IPS DF 4.7 (cell line): ENCODE measurements at regions not wholly inside any gene's neighbourhood (a gene's known extent, or its start where the extent isn't known, plus 50 kb on each side); places are given as distances from the start of the nearest gene placed in this dataset.
"Not testable (repeated sequence)": the region's sequence is repeated elsewhere in the genome, so short reads cannot be mapped to it uniquely, and the experiment has no call there.

Experiments used
- DNase-seq: peaks from one replicate; pipeline ENCODE4 v3.0.0-alpha.2; 2013; ENCODE audit warnings: low spot score; ENCODE audit errors: extremely low read depth

DNA sequence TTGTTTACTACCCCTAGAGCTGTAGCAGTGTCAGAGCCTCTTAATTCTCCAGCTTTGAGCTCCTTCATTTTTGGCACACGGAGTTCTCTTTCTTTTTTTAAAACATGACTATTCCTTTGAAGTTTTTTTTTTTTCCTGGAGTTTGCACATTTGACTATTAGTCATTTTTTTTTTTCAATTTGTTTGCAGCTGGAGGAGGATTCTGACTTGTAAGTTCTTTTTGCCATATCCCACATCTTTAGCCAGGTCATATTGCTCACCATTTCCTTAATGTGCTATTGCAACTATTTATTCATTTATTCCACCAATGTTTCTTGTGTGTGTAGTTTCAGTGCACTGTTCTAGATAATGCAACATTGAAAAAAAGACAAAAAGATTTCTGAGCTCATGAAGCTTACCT, 166.3 kb upstream of the ARHGAP20 start:
- DNase-seq: no peak

DNA sequence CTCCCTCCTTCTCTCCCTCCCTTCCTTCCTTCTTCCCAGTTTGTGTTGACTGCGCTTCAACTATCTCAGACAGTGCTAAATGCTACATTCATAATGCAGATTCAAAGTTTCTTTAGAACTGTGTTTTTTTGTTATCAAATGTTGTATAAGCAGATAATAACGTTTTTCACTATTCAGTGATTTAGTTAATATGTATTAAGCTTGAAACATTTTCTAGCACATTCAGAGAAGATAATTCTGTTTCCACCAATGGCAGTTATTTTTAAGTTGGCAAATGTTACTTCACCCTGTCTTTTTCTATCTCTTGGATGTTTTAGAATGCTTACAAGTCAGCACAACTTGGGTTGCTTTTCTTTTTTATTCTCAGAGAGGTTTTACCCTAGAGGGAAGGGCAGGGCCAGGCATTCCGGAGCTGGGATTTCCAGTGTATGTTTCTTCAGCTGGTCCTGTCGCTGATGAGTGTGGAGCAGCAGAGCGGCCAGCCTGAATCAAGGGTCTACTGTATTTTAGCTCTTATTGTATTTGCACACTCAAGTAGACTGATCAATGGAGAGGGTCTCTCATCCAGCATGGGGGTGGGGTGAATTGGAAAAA, 162.3 kb upstream of the ARHGAP20 start:
- DNase-seq: no peak

DNA sequence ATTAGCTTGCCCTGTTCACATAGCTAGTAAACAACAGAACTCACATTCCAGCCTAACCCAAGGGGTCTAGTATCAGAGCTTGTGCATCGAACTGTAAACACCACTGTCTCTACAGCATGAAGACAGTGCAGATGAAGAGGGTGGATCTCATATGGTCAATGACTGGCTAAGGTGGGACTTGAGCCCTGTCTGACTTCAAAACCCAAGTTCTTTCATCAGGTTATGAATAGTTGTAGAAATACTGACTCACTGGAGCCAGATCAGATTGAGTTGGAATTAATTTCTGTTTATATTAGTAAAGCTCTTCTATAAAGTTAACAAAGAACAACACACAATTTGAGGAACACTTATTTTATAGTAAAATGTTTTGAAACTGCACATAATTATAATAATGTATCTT, 161.7 kb upstream of the ARHGAP20 start:
- no peak for DNase-seq

DNA sequence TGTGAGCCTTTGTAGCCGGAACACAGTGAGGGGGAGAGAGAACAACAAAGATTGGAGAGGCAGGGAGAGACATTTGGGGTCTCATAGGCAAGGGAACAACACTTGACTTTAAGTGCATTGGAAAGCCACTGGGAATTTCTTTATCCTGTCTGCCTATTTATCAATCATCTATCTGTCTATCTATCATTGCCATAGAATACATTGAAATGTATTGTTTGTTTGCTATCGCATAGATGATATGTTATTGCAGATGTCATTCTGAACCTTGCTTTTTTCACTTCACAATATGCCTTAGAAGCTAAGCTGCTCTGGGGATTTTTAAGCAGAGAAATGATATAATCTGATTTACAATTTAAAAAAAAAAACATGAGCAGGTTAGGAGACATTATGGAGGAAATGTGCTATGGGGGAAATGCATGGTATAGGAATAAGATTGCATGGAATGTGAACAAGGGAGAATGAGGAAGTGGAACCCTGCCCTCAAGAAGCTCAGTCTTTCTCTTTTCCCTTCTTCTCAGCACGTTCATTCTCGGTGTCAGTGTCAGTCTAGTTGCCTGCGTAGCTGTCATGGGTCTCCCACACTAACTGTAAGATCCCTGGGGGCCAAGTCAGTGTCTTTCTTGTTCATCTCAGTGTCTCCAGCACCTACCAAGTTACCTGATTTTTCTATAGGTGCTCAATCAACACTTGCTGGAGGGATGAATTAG, 158.7 kb upstream of the ARHGAP20 start:
- DNase-seq: no peak

DNA sequence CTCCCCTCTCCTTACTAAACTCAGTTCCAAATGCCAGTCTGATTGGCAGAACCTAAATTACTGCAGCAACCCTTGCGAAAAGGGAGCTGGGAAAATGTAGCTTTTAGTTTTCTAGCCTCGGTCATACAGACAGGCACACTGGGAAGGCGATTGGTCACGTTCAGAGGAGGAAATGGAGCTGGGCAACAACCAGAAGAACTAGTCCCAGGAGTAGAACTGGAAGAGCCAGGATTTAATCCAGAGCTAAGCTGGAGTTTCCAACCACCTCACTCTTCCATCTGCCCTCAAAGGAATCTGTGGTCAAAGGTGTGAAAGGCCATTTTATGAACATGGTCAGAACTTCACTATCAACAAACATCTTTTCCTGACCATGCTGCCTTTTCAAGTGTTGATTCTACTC, 155.7 kb upstream of the ARHGAP20 start:
- DNase-seq: no peak

DNA sequence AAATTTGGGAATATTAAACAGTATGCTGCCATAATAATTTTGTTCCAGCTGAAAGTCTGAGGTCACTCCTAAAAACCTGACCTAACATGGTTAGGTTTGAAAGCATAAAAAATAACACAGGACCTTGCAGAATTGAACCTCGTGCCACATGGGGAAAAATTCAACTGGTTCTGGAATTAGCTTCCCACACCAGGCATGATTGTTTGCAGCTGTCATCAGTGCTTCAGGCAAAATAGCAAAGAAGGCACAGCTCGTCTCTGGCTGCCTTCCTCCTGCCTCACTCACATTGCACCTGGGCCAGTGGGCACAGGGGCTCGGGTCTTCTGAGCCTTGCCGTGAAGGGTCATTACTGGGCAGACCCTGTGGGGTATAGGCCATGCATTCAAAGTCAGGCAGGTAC, 153.8 kb upstream of the ARHGAP20 start:
- no peak for DNase-seq

DNA sequence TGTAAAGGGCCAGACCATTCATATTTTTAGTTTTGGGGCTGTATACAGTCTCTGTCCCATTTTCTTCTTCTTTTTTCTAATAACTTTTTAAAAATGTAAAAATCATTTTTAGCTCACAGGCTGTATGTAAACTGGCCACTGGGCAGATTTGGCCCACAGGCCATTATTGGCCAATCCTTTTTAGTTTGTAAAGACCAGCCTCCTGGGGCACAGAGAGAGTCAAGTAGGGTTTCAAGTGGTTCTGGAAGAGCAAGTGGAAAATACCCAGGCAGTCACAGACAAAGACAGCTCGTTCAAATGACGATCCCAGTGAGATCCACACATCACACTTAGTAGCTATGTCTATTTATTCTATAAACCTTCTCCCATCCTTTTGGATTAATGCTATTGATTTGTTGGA, 150.2 kb upstream of the ARHGAP20 start:
- no peak for DNase-seq

DNA sequence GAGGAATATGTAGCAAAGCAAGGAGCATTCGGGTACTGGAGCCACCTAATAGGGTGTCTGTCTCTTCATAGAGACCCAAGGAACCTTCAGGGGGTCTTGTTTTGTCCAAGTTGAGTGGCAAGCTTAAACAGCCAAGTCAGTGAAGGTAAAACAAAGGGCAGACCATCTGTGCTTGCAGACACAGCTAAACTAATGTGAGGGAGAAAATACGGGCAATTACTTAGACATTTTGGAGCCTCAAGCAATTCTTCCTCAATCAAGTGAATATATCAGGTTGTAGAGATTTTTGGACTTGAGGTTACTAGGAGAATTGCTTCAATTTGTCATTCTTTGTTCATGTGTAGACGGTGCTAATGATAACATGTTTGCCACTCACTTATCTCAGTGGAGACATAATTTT, 148.2 kb upstream of the ARHGAP20 start:
- no peak for DNase-seq

DNA sequence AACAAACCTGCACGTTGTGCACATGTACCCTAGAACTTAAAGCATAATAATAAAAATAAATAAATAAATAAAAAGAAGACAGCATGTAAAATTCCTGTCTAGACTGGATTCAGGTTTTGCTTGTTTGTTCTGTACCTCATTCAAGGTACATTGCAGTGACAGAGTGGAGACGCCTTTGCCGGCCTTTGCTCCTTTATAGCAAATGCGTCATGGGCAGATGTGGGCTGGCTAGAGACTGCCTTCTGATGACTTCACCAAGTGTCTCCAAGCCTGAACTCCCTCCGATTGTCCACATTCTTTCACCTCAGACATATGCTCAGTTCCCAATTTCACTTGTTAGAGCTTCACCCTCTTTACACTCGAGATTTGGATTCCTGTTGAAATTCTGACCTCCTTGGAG, 147.8 kb upstream of the ARHGAP20 start:
- DNase-seq: no peak

DNA sequence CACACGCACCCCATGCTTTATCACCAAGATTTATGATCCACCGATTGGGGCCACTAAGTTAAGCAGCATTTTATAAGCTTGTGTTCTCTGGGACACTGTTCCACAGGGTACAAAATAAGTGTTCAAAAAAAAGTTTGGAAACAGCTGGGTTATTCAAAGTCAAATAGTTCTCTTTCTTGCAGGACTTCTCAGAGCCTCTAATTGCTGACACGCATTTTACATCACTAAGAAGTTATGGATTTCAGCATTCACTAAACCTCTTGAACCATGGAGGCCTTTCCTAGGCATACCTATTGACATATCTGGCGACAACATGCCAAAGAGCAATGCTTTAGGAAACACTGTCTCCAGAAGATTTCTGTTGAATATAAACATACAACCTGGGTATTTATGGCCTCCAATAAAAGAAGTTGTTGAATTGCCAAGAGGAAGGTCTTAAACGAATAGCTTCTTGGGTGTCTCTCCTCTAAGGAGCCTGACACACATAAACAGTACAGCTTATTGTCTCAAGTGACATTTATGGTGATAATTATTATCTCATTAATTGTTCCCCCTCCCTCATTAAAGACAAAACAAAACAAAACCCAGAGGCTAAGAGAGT, 147.1 kb upstream of the ARHGAP20 start:
- DNase-seq: no peak

DNA sequence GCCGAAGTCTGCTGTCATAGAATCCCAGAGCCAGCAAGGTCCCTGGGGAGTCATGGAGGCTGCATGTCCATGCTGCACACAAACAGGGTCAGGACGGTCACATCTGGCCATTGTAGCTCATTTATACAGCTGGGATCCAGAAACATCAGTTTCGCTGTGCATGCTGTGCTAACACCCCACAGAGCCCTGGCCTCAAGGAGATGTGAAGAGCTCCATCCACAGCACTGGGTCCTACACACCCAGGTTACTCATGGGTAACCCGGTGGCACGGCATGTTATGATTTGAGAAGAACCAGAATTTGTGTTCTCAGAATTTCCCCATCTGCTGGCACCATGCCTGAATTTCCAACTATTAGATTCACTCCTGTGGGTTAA, 146.3 kb upstream of the ARHGAP20 start:
- no peak for DNase-seq

DNA sequence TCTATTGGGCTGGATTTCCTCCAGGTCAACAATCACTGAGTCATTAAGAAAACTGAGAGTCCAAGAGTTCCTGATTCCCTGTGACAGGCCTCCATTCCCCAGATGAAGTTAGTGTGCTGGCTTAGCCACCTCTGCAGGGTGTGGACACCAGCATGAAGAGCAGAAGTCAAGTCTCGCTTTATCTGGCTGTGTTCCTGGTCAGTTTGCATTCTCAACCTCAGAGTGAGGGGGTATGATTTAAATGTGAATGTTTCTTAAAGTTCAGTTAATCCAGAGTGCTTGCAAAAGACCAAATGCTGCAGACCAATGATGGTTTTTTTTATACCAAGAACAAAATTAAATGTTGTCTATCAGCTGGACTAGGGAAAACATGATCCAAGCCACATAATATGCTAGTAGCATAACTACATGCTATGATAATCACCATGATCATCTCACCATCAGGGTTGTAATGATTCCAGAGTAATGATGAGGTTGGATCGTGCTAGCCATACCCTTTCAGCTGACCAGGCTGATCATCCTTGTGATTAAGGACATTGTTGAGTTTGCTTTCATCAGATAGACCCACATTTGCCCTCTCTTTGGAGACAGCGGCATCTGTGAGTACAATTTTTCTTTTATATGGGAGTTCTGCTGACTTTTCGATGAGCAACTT, 145.8 kb upstream of the ARHGAP20 start:
- DNase-seq: no peak

DNA sequence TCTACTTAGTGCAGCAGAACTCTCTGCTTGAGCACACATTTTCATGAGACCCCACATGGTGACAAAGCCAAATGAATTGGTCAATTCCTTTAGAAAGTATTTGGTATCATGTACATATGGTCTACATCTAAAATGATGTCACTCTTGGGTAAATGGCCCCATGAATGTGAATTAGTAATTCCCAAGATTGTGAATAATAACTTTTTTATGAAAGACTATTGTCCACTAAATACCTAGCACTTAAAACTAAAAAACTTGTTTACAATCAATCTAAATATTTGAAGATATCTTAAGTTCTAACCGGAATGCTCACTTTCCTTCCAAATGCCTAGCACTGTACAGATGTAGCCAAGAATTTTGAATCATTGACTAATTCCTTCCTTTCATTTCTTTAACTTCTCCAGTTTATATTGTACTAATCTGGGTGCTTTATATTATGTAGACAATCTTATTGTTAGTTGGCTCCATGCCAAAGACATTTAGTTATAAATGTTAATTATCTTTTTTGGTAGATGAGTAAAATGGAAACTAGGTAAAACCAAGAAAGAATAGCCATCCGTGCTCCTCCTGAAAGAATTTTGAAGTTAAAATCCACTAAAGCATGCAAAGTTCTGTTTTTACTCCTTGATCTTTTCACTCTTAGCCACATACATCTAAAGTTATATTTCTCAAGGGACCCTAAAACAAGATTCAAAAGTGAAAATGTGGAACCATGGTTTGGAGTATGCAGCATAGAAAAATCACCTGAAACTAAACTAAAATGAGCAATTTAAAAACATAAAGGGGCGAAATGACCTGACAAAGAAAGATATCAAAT, 145.0 kb upstream of the ARHGAP20 start:
- DNase-seq: no peak

DNA sequence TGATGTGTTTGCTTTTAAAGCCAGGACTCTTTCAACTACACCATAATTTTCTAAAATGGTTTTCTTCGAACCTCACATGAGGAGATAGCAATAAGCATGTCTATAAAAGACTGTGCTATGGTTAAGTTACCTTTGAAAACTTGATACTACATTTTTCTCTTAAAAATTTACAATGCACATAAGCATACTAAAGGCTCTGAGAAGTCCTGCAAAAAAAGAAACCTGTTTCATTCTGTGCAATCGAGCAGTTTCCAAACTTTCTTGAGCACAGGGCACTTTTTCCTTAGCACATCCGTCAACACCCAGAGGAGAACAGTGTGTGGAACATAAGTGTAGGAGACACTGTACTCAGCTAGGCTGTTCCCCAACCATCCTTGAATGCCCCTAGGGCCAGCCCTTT, 144.1 kb upstream of the ARHGAP20 start:
- DNase-seq: no peak

DNA sequence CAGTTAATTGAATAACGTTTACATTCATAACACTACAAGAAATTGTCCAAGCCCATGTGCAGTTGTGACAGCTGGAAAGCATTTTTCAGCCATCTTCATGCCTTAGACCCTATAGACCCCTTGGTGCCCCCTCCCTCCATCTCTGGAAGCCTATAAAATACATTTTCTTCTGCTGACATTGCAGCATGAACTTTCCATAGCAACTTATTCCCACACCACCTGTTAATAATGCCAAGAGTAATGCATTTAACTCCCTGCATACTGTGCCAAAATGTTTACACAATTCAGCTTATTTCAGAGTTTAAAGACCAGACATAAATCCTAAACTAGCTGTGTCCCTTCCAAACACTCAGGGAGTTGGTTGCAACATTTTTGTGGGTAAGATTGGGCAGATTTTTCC, 143.0 kb upstream of the ARHGAP20 start:
- no peak for DNase-seq

DNA sequence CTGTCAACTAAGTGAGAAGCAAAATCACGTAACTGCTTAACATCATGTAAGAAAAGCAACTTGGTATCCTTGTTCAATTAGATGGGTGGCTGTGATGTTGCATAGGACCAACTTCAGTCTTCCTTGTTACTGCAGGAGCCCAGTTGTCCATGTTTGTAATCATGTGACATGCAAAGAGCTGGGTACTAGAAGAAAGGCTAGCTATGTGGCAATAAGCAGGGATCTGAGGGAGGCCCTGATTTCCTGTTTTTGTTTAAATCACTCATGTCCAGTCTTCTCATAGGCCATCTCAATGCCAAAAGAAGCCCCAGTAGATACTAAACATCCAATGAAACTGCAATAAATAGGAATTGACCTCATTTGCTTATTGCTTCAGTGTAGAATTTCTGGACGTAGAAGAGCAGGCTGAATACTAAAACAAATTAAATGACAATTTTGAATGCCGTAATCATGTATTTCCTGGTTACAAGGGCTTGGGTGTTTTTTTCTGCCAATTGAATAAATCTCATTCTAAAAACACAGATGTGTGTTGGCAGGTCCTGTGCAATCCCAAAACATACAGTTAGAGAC, 140.8 kb upstream of the ARHGAP20 start:
- no peak for DNase-seq

DNA sequence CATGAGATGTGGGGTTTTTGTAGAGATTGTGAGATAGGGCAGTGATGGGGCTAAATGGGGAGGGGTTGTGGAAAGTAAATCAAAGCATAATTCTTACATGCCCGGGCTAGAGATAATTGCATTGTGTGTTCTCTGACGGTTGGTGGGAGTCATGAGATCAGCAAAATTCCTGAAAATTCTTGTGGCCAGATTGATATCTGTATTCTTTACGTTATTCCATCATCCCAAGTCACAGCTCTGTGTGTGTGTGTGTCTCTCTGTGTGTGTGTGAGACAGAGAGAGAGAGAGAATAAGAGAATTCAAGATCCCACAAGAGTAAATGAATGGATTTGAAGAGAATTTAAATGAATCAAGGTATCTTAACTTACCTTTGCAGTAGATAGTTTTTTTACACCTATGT, 138.6 kb upstream of the ARHGAP20 start:
- no peak for DNase-seq

DNA sequence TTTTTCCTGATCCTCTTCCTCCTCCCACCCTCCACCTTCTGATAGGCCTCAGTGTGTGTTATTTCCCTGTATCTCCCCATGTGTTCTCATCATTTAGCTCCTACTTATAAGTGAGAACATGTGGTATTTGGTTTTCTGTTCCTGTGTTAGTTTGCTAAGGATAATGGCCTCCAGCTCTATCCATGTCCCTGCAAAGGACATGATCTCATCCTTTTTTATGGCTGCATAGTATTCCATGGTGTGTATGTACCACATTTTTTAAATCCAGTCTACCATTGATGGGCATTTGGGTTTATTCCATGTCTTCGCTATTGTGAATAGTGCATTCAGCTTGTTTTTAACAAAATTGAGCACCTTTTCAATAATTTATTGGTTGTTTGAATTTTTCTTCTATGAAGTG, 130.8 kb upstream of the ARHGAP20 start:
- DNase-seq: not testable (repeated sequence)

DNA sequence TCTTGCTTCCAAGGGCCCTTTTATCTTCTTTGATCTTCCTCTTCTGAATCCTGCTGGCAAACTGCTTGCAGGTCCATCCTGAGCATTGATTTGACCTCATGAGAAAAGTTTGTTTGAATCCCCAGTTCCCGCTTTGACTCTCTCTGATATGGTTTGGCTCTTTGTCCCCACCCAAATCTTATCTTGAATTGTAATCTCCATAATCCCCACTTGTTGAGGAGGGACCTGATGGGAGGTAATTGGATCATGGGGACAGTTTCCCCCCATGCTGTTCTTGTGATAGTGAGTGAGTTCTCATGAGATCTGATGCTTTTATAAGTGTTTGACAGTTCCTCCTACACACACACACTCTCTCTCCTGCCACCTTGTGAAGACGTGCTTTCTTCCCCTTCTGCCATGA, 126.6 kb upstream of the ARHGAP20 start:
- DNase-seq: no peak

DNA sequence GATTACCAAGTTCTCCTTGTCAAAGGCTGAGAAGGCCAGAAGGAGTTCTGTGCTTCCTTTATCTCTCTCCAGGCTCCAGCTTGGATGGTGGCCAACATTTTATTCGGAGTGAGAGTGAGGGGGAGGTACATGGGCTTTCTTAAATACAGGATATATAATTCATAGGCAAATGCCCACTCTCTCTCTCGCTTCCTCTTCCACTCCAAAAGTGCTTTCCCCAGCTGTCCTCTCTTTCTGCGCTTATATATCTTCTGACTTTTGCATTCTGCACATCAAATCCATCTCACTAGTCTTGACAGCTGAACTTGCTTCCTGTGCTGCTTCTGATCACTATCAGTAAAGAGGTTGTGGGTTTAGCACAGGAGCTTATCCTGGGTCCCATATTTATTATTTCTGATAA, 125.4 kb upstream of the ARHGAP20 start:
- DNase-seq: no peak

DNA sequence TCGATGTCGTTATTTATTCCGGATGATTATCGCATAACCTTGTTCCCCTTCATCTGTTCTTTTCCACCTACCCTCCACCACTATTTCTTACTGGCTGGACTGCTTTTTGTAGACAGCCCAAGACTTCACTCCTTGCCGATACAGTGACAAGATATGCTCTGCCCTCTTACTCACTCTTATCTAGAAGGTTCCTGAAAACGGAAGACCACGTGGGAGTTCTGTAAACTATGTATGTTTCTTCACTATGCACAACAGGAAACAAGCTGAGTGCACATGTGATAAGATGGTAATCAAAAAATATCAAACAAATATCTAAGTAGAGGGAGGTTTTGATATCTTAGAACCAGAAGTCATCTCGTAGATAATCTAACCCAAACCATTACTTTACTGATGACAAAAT, 122.9 kb upstream of the ARHGAP20 start:
- DNase-seq: no peak
